HG03558 (cell line): ENCODE measurements at regions not wholly inside any gene's neighbourhood (a gene's known extent, or its start where the extent isn't known, plus 50 kb on each side); places are given as distances from the start of the nearest gene placed in this dataset.

Experiments
- ATAC-seq: cut with Tn5 transposase; IDR thresholded peaks from one replicate; pipeline ENCODE4 v1.9.1; 2021; ENCODE audit warnings: moderate number of reproducible peaks; ENCODE audit not compliant: unreplicated experiment; ENCODE audit errors: extremely low read depth

DNA sequence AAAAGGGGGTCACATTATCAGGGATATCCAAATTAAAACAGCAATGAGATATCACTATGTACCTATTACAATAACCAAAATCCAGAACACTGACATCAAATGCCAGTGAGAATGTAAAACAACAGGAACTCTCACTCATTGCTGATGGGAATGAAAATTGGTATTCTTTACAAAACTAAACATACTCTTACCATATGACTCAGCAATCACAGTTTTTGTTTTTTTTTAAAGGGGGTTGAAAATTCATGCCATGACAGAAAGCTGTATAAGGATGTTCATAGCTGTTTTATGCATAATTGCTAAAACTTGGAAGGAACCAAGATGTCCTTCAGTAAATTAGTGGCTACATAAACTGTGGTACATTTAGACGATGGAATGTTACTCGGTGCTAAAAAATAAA is 71.6 kb upstream of the SLITRK1 start:
- no peak for ATAC-seq

DNA sequence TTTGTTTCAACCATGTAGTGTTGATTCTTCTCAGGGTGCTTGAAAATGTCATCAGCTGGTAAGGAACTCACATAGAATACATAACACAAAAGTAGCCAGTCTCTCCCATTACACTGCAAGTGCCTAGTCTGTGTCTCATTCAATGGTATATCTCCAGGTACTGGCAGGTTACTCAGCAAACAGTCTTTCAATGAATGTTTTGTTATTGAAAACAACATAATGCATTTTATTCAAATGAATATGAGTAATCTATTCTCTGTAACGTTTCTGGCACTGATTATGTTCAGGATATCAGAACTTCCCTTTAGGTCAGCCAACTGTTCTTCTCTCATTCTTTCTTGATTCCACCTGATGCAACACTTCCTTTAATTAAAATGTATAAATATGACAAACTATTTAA is 68.0 kb upstream of the SLITRK1 start:
- ATAC-seq = no peak

GRCh38 chr13:83943530-83944279 is 61.4 kb upstream of the SLITRK1 start:
- no peak for ATAC-seq

DNA sequence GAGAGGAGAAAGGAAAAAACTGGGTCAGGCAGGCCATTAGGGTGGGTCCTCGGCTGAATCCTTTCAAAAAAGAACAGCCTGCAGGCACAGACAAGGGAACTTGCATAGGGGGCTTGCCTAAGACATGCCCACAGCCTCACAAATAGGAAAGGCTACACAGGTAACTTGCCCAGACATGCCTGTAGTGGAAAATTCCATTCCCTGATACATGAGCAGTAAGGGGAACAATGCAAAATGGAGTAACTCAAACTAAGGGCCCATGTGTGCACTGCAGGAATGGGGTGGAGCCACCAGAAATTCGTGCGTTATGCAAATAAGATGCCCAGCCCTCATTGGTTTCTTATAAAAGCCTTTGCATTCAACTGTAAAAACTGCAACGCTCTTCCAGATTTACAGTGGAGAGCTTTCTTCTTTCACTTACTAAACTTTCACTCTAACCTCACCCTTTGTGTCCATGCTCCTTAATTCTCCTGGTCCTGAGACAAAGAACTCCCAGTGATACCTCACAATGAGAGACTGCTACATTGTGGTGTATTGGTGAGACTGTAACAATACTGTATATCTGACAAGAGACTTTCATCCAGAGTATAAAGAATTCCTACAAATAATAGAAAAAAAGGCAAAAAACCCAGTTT is 59.5 kb upstream of the SLITRK1 start:
- ATAC-seq = no peak

GRCh38 chr13:83940742-83941141 is 58.5 kb upstream of the SLITRK1 start:
- ATAC-seq = no peak

GRCh38 chr13:83937579-83937978 is 55.3 kb upstream of the SLITRK1 start:
- ATAC-seq = no peak

- no peak for ATAC-seq
These were observed 53.3 kb upstream of the SLITRK1 start for GRCh38 chr13:83935566-83935965.
